NT2/D1 (cell line): ENCODE measurements at regions not wholly inside any gene's neighbourhood (a gene's known extent, or its start where the extent isn't known, plus 50 kb on each side); places are given as distances from the start of the nearest gene placed in this dataset.

Experiments
- SUZ12 ChIP-seq: IDR thresholded peaks from 2 replicates; pipeline ENCODE4 v1.6.1; 2011; ENCODE audit not compliant: insufficient read length, insufficient read depth; ENCODE audit errors: extremely low read depth
- YY1 ChIP-seq: IDR thresholded peaks from 2 replicates; pipeline ENCODE4 v1.6.1; 2011; ENCODE audit not compliant: insufficient read length, insufficient read depth
- ZNF274 ChIP-seq: IDR thresholded peaks from 2 replicates; pipeline ENCODE4 v1.6.1; 2011; ENCODE audit warnings: mild to moderate bottlenecking, low read depth, low read length

DNA sequence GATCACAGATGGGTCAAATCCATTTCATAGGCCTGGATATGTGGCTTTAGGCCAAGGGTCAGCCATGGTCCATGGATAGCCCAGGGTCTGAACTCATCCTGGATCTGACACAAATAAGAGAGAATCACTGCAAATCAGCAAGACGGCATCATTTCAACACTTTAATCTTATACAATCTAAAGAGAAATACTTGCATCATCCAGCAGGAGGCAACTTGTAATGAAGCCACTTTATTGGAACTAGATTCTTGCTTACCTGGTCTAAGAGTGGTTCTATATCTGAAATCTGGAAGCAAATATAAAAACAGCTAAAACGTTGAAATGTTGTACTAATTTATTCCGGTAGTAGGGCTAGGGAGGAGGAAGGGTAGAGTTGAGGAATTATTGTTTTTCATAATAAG is 870.1 kb downstream of the JRKL start:
- TF ChIP-seq YY1, result no peak
- no peak for TF ChIP-seq SUZ12
- no peak for TF ChIP-seq ZNF274
